Neural cell (in vitro differentiated cells): ENCODE measurements at regions not wholly inside any gene's neighbourhood (a gene's known extent, or its start where the extent isn't known, plus 50 kb on each side); places are given as distances from the start of the nearest gene placed in this dataset.

Experiments used
- H2AFZ ChIP-seq: fragments of 200-600, 300-800 bp; sonication (generic), shearing (Covaris generic); 2 replicates; pipeline ENCODE4 v1.6.0; 2014; ENCODE audit warnings: low read depth, mild to moderate bottlenecking, antibody characterized with exemption, low read length, moderate library complexity
- H3F3A ChIP-seq: fragments of 200-600 bp; shearing (Covaris generic); 2 replicates; pipeline ENCODE4 v1.6.1; 2016; ENCODE audit warnings: mild to moderate bottlenecking, moderate library complexity, mixed read lengths, antibody characterized with exemption, low read length; ENCODE audit not compliant: insufficient read depth, poor library complexity, severe bottlenecking
- H3K27ac ChIP-seq: fragments of 200-600, 300-800 bp; sonication (generic), shearing (Covaris generic); 2 replicates; pipeline ENCODE4 v1.5.1; 2014; ENCODE audit warnings: mild to moderate bottlenecking, low read length, moderate library complexity
- H3K27me3 ChIP-seq: fragments of 300-800, 200-600 bp; sonication (generic), shearing (Covaris generic); 2 replicates; pipeline ENCODE4 v1.6.0; 2014; ENCODE audit warnings: mild to moderate bottlenecking, low read depth, low read length, moderate library complexity; ENCODE audit not compliant: insufficient read depth
- H3K36me3 ChIP-seq: fragments of 300-800, 200-600 bp; sonication (generic), shearing (Covaris generic); 2 replicates; pipeline ENCODE4 v1.5.1; 2014; ENCODE audit warnings: mild to moderate bottlenecking, antibody characterized with exemption, low read length, moderate library complexity; ENCODE audit not compliant: insufficient read depth
- H3K4me2 ChIP-seq: fragments of 300-800, 200-600 bp; sonication (generic), shearing (Covaris generic); 2 replicates; pipeline ENCODE4 v1.6.0; 2014; ENCODE audit warnings: mild to moderate bottlenecking, low read length
- H3K4me3 ChIP-seq: fragments of 300-800, 200-600 bp; sonication (generic), shearing (Covaris generic); 2 replicates; pipeline ENCODE4 v1.5.1; 2014; ENCODE audit warnings: mild to moderate bottlenecking, low read length, moderate library complexity
- H3K79me2 ChIP-seq: fragments of 200-600 bp; shearing (Covaris generic); replicated peaks from 2 replicates; pipeline ENCODE4 v1.6.0; 2014; ENCODE audit warnings: mild to moderate bottlenecking, low read length, moderate library complexity; ENCODE audit not compliant: insufficient read depth
- H3K9ac ChIP-seq: fragments of 300-800, 200-600 bp; sonication (generic), shearing (Covaris generic); 2 replicates; pipeline ENCODE4 v1.6.1; 2016; ENCODE audit warnings: mild to moderate bottlenecking, low read length, mixed read lengths
- H3K9me2 ChIP-seq: fragments of 200-600 bp; shearing (Covaris generic); 2 replicates; pipeline ENCODE4 v1.6.1; 2016; ENCODE audit warnings: mild to moderate bottlenecking, low read length, mixed read lengths; ENCODE audit not compliant: insufficient read depth
- H3K9me3 ChIP-seq: fragments of 200-600, 300-800 bp; sonication (generic), shearing (Covaris generic); 2 replicates; pipeline ENCODE4 v1.6.1; 2016; ENCODE audit warnings: mild to moderate bottlenecking, mixed run types, low read length, moderate library complexity, mixed read lengths
- H4K20me1 ChIP-seq: fragments of 200-600 bp; shearing (Covaris generic); 2 replicates; pipeline ENCODE4 v1.6.1; 2016; ENCODE audit warnings: mild to moderate bottlenecking, mixed run types; ENCODE audit not compliant: insufficient read depth
- EP300 ChIP-seq: fragments of 450-650 bp; conservative IDR thresholded peaks from 2 replicates; pipeline ENCODE4 v1.6.1; 2014; ENCODE audit warnings: antibody characterized with exemption, mild to moderate bottlenecking, moderate library complexity; ENCODE audit not compliant: poor library complexity, severe bottlenecking
- MXI1 ChIP-seq: fragments of 450-650 bp; conservative IDR thresholded peaks from 2 replicates; pipeline ENCODE4 v1.6.1; 2014; ENCODE audit warnings: antibody characterized with exemption, mild to moderate bottlenecking; ENCODE audit not compliant: poor library complexity, severe bottlenecking
- POLR2AphosphoS5 ChIP-seq: IDR thresholded peaks from 2 replicates; pipeline ENCODE4 v1.6.1; 2012
- RAD21 ChIP-seq: fragments of 450-650 bp; conservative IDR thresholded peaks from 2 replicates; pipeline ENCODE4 v1.6.1; 2014; ENCODE audit warnings: antibody characterized with exemption, mild to moderate bottlenecking, moderate library complexity
- SMC3 ChIP-seq: fragments of 450-650 bp; conservative IDR thresholded peaks from 2 replicates; pipeline ENCODE4 v1.6.1; 2014; ENCODE audit warnings: antibody characterized with exemption, mild to moderate bottlenecking, moderate library complexity; ENCODE audit not compliant: poor library complexity
- TAF1 ChIP-seq: IDR thresholded peaks from 2 replicates; pipeline ENCODE4 v1.6.1; 2012; ENCODE audit warnings: low read depth
- TF ChIP-seq, protein P1 (sequence below): IDR thresholded peaks from 2 replicates; pipeline ENCODE4 v1.6.1; 2012; ENCODE audit warnings: borderline replicate concordance
- TF ChIP-seq, protein P2 (sequence below): fragments of 450-650 bp; IDR thresholded peaks from 2 replicates; pipeline ENCODE4 v1.5.1; 2014; ENCODE audit warnings: antibody characterized with exemption, mild to moderate bottlenecking, moderate library complexity; ENCODE audit not compliant: poor library complexity, severe bottlenecking

DNA sequence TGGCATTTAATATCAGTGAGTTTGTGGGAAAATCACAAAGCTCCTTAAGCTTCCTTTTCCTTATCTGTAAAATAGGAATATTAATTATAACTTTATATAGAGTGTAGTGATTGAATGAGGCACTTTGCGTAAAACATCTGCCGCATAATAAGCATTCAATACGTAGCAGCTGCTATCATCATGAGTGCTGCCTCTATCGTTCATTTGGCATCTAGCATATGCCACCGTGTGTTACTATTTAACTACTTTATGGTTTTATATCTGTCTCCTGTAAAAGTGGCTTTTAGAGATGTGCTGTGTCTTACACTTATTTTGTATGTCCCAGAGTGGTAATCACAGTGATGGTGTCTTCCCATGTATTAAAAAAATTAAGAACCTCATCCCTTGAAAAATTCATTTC, 729.6 kb downstream of the SORCS3 start:
- Histone ChIP-seq H3K9ac (no peak overlapping the region), H3K9me3 (no peaks in the 10 kb centered on the region), H3K27me3 (no peaks in the 10 kb centered on the region), H3F3A (no peaks in the 10 kb centered on the region), H3K4me3 (no peak overlapping the region), H3K27ac (no peak overlapping the region), H3K9me2 (no peaks in the 10 kb centered on the region), H2AFZ (no peak overlapping the region), H3K4me2 (no peak overlapping the region), H3K36me3 (no peaks in the 10 kb centered on the region), H4K20me1 (no peaks in the 10 kb centered on the region), H3K79me2 (no peaks in the 10 kb centered on the region)
- TF ChIP-seq TAF1 (no peak), RAD21 (no peak), MXI1 (no peak), POLR2AphosphoS5 (no peak), EP300 (no peak)
- TF ChIP-seq, protein P1, sequence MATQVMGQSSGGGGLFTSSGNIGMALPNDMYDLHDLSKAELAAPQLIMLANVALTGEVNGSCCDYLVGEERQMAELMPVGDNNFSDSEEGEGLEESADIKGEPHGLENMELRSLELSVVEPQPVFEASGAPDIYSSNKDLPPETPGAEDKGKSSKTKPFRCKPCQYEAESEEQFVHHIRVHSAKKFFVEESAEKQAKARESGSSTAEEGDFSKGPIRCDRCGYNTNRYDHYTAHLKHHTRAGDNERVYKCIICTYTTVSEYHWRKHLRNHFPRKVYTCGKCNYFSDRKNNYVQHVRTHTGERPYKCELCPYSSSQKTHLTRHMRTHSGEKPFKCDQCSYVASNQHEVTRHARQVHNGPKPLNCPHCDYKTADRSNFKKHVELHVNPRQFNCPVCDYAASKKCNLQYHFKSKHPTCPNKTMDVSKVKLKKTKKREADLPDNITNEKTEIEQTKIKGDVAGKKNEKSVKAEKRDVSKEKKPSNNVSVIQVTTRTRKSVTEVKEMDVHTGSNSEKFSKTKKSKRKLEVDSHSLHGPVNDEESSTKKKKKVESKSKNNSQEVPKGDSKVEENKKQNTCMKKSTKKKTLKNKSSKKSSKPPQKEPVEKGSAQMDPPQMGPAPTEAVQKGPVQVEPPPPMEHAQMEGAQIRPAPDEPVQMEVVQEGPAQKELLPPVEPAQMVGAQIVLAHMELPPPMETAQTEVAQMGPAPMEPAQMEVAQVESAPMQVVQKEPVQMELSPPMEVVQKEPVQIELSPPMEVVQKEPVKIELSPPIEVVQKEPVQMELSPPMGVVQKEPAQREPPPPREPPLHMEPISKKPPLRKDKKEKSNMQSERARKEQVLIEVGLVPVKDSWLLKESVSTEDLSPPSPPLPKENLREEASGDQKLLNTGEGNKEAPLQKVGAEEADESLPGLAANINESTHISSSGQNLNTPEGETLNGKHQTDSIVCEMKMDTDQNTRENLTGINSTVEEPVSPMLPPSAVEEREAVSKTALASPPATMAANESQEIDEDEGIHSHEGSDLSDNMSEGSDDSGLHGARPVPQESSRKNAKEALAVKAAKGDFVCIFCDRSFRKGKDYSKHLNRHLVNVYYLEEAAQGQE: no peak

DNA sequence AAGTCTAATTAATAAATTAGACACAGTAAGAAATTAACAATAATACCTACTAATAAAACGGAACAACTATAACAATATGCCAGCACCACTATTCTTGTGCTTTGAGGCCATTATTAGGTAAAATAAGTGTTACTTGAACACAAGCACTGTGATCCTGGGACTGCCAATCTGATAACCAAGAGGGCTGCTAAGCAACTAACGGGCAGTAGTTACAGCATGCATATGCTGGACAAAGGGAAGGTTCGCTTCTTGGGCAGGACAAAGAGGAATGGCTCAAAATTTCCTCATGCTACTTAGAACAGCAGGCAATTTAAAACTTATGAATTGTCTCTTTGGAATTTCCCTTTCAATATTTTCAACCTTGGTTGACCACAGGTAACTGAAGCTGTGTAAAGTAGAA, 718.6 kb downstream of the SORCS3 start:
- H3K9ac ChIP-seq: no peak overlapping the region
- no peaks in the 10 kb centered on the region for H3K9me2 ChIP-seq
- H3K27me3 ChIP-seq: no peaks in the 10 kb centered on the region
- no peaks in the 10 kb centered on the region for H3K36me3 ChIP-seq
- TF ChIP-seq TAF1: no peak
- TF ChIP-seq MXI1: no peak
- no peak for TF ChIP-seq RAD21
- TF ChIP-seq EP300: no peak
- TF ChIP-seq, protein P2, sequence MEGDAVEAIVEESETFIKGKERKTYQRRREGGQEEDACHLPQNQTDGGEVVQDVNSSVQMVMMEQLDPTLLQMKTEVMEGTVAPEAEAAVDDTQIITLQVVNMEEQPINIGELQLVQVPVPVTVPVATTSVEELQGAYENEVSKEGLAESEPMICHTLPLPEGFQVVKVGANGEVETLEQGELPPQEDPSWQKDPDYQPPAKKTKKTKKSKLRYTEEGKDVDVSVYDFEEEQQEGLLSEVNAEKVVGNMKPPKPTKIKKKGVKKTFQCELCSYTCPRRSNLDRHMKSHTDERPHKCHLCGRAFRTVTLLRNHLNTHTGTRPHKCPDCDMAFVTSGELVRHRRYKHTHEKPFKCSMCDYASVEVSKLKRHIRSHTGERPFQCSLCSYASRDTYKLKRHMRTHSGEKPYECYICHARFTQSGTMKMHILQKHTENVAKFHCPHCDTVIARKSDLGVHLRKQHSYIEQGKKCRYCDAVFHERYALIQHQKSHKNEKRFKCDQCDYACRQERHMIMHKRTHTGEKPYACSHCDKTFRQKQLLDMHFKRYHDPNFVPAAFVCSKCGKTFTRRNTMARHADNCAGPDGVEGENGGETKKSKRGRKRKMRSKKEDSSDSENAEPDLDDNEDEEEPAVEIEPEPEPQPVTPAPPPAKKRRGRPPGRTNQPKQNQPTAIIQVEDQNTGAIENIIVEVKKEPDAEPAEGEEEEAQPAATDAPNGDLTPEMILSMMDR: no peak
- TF ChIP-seq, protein P1: no peak
- TF ChIP-seq SMC3: no peak
- no peaks in the 10 kb centered on the region for H4K20me1 ChIP-seq
- H3K4me2 ChIP-seq: no peak overlapping the region
- no peaks in the 10 kb centered on the region for H3K9me3 ChIP-seq
- H3F3A ChIP-seq: no peaks in the 10 kb centered on the region
- no peaks in the 10 kb centered on the region for H3K79me2 ChIP-seq
- no peak overlapping the region for H2AFZ ChIP-seq
- no peak overlapping the region for H3K4me3 ChIP-seq
- H3K27ac ChIP-seq: no peak overlapping the region
